AML-193 (cell line): ENCODE measurements at regions not wholly inside any gene's neighbourhood (a gene's known extent, or its start where the extent isn't known, plus 50 kb on each side); places are given as distances from the start of the nearest gene placed in this dataset.
"Not testable (repeated sequence)": the region's sequence is repeated elsewhere in the genome, so short reads cannot be mapped to it uniquely, and the experiment has no call there.

Experiments used
- DNase-seq, 2 experiments: peaks; one replicate each; lab custom pipeline; 2025; lab: John Stamatoyannopoulos, UW

DNA sequence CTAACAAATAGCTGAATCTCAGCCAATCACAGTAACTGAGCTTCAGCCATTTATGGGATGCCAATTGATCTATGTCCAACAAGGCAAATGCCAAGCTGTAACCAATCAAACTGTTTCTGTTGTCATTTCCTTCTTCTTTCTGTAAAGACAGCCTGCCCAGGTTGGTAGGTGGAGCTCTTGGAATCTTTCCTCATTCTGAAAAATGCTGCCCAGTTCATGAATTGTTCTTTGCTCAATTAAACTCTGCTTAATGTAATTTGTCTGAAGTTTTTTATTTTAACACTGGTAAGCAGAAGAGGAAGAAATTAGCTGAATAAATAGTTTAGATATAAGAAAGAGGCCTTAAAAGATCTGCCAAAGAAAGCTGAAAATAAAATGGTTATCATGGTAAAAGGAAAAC, 1235.6 kb downstream of the EFNA5 start:
- DNase-seq = no peak

DNA sequence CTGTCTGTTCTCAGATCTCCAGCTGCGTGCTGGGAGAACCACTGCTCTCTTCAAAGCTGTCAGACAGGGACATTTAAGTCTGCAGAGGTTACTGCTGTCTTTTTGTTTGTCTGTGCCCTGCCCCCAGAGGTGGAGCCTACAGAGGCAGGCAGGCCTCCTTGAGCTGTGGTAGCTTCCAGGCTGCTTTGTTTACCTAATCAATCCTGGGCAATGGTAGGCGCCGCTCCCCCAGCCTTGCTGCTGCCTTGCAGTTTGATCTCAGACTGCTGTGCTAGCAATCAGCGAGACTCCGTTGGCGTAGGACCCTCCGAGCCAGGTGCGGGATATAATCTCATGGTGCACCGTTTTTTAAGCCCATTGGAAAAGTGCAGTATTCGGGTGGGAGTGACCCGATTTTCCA, 1240.0 kb downstream of the EFNA5 start:
- DNase-seq = not testable (repeated sequence)

DNA sequence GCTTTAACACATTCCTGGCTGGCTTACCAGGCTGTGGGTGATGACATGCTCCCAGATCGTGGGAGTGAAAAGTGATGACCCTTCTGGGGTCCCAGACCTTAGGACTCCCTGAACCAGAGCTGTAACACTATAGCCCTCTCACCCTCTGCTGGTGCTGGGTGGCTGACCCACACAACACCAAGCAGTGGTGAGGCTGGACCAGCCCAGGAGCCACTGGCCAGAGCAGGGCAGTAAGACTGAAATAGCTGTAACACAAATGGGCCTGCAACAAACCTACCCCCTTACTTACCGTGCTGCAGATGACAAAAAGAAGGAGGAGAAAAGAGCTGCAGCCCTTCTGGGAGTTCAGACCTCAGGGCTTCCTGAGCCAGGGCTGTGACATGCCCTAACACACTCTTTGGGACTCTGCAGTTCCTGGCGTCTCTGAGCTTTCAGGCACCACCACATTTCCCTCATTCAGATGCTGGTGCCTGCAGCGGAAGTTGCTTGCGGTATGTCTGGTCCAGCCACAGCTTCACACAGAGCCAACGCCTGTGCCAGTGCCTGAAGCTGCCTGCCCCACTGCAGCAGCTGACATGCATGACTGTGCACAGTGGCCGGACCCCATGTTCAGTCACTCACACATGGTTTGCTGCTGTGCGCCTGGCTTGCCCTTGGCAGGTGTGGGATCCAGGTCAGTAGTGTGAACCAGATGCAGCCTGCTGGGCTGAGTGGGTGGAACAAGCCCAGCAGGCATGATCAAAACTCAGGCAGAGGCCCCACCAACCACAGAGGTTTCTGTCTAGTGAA, 1247.4 kb downstream of the EFNA5 start:
- no peak for DNase-seq

DNA sequence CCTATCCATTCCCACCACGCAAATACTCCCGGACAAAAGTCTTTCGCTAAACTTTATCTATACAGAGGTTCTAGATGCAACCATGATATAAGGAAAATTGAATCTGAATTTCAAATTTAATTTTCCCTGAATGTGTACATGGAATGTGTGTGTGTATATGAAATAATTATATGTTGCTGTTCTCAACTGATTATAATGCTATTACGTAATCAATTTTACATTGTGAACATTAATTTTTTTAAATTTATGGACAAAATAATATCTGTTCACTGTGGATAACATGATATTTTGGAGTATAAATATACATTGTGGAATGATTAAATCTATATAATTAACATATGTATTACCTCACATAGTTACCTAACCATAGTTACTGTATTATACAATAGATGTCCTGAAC, 1250.6 kb downstream of the EFNA5 start:
- no peak for DNase-seq

DNA sequence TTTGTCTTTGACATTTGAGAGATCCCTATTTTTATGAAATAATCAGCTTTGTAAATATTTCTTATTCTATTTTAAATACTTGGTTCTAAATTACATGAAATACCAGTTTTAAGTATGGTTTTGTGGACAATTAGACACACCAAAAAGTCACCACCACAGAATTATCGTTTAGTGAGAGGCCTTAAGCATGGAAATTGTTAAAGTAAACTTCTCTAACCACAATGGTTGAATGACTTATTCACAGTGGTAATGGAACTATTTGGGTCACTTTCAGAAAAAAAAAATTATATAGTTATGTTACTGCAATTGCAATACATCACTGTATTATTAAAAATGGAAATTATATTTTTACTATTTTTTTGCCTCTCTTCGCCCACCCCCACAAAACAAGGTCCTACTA, 1252.5 kb downstream of the EFNA5 start:
- DNase-seq = no peak

DNA sequence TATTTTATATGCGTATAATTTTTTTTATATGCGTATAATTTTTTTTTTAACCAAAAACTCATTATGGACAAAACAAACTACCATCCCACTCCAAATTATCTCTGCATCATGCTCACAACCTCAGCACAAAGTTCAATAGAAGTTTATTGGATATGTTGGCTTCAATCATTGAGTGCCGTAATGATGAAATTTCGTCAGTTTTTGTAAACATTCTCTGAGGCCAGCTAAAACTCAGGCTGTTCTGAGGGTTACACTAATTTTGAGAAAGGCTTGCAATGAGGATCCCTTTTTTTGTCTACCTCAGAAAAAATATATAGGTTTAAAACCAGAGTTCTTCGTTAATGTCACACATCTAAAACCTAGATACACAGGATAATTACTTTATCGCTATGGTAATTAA, 1253.2 kb downstream of the EFNA5 start:
- no peak for DNase-seq

DNA sequence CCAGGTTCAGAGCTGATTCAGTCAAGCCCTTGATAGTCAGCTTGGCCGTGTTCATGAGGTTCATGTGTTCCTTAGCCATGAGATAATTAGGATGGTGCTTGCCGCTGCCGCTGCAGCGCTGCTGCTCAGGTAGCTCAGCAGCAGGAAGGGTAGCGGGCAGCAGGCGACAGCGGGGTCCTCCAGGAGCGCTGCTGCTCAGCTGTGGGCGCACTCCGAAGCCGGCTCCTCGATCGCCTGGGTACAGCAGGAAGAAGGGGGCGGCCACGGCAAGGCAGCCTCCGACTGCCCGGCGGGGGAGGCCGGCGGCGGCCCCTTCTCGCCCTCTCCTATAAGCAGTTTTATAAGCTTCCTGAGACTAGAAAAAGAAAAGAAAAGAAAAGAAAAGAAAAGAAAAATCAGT, 1253.6 kb downstream of the EFNA5 start:
- DNase-seq = no peak

DNA sequence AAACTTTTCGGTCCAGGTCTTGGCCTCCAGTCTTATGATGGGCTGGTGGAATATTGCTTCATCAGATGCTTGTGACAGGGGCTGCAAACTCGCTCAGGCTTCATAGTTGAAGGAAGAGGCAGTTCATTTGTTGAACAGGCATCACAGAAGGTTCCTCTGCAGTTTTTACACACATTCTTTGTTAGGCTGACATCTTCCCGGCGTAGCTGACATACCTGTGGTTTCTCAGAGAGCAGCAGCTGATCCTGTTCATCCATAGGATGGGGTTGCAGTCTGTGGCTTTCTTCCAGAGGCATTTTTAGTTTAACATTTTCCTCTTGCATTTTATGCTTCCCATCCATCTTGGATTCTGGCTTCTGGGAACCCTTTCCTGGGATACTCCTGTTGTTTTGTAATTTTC, 1255.2 kb downstream of the EFNA5 start:
- DNase-seq = no peak

DNA sequence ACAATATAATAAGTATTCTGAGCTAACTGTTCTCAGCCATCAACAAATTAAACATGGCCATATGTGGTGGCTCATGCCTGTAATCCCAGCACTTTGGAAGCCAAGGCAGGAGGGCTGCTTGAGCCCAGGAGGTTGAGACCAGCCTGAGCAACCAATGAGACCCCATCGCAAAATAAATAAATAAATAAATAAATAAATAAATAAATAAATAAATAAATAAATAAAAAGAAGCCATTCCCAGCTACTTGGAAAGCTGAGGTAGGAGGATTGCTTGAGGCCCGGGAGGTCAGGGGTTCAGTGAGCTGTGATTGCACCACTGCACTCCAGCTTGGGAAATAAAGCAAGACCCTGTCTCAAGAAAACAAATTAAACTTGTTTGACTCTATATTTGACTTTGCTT, 1256.4 kb downstream of the EFNA5 start:
- no peak for DNase-seq

DNA sequence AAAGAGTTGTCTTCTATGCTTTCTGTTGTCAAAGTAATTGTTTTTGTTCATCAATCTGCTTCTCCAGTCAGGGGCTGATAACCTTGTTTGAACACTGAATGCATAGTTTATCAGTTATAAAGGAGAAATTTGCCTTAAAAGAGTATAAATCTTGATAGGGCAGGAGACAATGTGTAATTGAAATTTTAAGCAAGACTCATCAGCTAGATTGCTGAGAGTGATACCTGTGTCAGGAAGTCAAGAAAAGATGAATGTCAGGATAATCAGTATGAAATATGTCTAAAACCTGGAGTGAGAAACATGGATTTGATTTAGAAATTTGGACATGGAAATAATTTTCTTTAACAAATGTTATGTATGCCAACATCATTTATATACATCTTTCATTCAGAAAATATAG, 1258.1 kb downstream of the EFNA5 start:
- no peak for DNase-seq

DNA sequence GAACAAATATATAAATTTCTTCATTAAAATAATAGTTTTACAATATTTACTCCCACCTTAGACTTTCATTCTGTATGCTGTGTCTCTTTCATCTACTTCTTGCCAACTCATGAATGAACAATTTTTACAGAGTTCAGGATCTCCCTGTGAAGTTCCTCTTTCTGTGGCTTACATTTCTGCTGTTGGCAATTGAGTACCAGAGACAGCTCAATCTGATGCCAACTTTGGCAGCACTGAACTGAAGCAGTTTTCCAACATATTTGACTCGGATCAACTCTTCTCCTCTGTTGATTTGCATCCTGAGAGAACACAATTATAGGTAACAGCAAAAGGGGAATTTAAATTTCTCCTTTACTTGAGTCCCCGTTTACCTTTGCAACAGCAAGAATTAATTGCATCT, 1262.2 kb downstream of the EFNA5 start:
- peak in 1 of 2 experiments; percentile 7 for DNase-seq

DNA sequence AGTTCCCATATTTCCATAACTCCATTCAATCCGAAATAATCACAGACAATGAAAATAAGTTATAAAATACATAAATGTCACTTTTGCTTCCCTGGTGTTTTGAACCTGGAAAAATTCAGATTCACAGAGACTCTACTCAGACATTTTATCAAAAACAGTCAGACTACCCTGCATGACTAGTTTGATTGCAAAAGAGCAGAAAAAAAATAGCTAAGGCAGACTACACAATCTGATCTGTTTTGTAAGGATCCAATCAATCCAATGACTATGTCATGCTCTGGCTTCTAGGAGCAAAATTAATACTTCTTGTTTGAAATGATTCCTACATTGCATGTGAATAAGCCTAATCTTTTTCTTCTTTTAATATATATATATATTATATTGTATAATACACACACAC, 1262.6 kb downstream of the EFNA5 start:
- no peak for DNase-seq

DNA sequence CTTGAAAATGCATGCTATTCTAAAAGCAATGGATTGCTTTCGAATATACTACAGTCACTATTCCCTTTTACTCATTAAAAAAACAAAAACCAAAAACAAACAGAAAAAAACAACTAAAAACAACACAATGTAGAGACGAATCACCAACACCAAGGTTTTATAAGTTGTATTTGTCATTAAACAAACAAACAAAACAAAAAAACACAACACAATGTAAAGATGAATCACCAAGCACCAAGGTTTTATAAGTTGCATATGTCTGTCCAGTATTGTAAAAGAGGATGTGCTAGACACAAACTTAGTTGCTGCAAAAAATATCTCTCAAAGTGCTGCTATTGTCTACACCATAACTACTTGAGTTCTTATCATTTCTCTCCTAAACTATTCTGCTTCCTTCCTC, 1269.2 kb downstream of the EFNA5 start:
- no peak for DNase-seq

DNA sequence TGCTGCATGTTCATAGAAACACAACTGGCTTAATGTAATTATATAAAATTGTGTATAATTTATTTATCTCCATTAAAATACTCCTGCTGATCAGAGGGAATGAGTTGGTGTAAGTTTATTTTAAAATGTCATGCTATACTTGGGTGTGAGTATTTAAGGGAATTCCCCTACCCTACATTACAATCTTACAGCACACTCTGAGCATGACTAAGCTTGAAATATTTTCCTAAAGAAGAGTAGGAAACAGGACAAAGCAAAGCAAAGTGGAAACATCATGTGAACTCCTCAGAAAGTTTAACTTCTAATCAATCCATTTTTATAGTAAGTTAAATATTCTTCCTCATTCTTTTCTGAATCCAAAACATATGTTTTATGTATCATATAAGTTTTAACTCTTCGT, 1271.3 kb downstream of the EFNA5 start:
- no peak for DNase-seq

DNA sequence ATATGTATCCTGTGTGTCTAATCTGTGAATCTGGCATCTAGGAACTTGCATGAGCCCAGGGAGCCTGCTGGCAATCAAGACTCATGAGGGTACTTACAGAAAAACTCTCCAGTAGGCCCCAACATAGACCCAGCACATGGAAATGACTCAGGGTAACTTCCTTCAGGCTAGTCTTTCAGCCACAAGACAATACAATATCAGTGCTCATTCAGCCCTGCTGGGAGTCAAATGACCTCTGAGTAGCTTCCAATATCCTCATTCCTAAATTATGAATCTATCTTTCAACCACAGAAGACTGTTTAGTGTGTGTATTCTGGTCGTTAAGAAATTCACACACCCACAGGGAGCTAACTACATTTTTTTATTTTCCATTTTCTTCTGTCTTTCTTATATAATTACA, 1273.0 kb downstream of the EFNA5 start:
- DNase-seq = no peak

DNA sequence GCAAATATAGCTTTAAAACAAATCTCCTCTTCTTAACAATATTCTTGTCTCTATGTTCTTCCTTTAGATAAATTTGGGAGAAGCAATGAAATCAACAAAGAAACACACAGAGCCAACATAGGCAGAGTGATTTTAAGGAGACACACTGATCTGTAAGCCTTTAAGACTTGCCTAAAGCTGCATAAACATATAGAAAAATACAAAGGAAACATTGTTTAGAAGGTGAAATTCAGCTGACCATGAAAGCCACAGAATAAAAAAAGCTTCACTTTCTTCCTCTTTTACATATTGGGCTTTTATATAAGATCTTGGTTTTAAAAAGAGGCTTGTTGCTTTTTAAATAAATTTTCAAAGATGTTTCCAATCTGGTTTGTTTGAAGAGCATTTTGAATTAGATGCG, 1277.5 kb downstream of the EFNA5 start:
- no peak for DNase-seq

DNA sequence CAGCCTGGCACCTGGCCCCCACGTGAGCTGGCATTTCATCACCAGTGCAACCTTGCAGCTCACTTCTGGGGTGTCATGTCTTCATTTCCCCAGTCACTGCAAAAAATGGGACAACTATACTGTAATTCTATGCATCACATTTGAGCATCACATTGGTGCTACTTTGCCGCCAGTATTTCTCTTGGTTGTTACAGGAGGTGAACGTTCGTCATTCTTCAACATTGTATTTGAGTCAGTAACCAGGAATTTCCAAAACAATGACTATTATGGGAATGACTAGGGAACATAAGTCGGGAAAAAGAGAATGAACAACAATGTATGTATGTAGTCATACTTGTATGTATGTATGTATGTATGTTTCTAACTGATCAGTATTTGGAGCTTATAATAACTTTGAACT, 1278.0 kb downstream of the EFNA5 start:
- no peak for DNase-seq

DNA sequence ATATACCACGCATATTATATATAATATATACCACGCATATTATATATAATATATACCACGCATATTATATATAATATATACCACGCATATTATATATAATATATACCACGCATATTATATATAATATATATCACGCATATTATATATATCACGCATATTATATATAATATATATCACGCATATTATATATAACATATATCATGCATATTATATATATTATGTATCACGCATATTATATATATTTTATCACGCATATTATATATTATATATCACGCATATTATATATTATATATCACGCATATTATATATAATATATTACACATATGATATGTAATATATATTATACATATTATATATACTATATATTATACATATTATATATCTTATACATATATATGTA, 1283.0 kb downstream of the EFNA5 start:
- DNase-seq = not testable (repeated sequence)

DNA sequence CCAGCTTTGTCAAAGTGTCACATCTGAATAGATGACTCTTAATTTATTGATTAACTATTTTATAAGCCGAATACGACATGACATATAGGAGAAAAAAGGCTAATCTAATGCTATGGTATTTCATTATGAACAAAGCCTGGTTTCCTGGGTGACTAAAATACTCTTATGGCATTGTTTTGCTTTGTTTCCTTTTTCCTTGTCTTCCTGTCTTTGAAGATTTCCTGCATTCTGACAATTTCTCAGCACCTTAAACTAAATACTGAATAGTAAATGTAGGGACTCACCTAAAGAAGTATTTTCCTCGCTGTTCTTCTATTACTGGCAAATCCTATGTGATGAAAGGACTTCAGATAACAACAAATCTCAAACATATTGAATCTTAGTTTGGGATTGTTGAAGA, 1284.5 kb downstream of the EFNA5 start:
- no peak for DNase-seq

DNA sequence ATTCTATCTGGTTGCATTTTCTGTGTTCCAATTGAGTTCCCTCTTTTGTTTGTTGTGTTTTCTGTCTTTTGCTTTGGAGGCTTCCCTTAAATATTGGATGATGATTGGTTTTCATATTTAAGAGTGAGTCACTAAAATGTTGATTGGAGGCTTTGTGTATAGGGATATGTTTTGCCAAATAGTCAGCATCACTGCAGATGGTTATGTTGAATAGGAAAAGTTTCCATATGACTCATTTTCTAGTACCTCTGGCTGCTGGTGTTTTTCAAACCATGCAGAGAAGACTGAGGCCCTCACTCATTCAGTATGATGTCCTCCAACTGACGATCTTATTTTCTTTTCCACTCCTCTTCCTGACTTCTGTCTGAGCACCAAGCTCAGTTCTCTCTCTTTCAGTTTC, 1290.0 kb downstream of the EFNA5 start:
- DNase-seq = no peak

DNA sequence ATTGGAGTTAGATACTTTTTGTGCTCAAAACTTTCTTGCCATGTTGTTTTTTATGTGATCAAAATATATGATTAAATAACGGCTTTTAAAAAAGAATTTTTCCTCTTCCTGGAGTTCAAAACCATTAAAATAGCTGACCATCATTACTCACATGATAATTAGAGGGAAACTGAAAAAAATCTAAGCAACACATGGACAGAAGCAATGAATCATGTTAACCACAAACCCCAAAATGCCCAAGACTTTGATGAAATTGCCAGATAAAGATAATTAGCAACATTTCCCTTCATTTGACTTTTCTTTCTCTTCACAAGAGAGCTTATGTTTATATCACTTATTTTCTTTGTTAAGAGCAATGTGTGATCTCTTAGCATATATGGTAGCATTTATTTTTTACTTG, 1294.2 kb downstream of the EFNA5 start:
- no peak for DNase-seq

DNA sequence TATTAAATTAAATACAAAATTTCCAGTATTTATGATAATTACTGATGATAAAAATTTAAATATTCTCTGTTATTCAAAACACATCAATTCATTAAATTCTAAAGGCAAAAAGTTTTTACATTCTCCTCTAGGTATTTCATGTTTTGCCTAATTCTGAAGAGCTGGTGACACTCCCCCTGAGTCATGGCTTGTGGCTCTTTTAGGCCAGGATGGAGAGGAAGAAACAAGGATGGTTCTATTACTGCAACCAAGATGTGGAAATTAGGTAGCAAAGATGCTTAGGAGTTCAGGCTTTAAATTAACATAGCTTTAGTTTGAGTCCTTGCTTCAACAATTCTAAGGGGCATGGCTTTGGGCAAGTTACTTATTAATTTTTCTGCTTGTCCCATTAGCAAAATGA, 1295.8 kb downstream of the EFNA5 start:
- no peak for DNase-seq

DNA sequence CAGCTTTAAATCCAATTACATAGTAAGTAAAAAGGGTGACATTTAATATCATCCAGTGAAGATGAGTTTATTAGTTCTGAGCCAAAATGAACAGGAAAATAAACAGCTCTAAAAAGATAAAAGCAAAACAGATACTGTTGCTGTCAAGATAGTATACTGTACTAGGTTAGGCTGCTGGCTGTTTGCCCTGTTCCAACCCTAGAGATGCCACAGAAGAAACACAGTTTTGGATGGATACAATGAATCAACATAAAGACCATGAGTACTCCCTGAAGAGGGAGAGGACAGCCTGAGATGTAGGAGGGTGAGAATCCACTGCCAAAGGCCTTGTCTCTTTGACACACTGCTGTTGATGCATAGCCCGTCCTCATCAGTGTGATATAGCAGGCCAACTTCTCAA, 1302.7 kb downstream of the EFNA5 start:
- no peak for DNase-seq

DNA sequence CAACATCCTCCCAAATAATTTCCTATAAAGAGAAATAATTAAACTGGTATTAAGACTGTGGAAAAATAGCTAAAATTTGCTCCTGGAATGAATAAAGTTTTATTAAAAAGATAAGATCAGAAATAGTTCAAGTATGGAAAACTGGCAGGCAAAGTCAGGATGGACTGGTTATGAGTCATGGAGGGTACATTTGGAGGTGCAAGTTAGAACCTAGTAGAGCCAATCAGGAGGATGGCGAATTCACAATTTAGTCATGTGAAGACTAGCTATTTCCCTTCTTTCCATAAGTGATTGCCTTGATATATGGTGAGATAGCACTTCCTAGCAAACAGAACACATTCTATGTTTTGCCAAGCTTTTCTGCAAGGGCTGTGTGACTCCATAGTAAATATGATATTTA, 1303.5 kb downstream of the EFNA5 start:
- DNase-seq = no peak

DNA sequence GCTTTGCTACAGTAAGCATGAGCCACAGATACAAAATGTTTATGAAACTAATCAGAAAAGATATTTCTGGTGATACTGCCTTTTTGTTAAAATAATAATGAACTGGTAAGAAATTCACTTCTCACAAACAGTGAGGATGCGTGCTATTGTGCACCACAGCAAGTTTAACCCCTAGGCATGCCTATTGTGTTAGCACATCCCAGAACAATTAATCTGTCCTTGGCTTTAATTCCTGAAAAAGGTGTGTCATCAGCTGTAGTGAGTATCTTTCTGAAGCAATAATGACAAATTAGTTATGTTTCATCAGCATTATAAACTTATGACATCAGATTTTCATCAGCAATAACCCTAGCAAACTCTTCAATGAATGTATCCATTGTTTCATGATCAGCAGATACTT, 1307.2 kb downstream of the EFNA5 start:
- no peak for DNase-seq
